SHP77 (cell line): ENCODE measurements at regions not wholly inside any gene's neighbourhood (a gene's known extent, or its start where the extent isn't known, plus 50 kb on each side); places are given as distances from the start of the nearest gene placed in this dataset.

Source experiments
- DNase-seq, 2 experiments: peaks; one replicate each; lab custom pipeline; 2025; lab: John Stamatoyannopoulos, UW

DNA sequence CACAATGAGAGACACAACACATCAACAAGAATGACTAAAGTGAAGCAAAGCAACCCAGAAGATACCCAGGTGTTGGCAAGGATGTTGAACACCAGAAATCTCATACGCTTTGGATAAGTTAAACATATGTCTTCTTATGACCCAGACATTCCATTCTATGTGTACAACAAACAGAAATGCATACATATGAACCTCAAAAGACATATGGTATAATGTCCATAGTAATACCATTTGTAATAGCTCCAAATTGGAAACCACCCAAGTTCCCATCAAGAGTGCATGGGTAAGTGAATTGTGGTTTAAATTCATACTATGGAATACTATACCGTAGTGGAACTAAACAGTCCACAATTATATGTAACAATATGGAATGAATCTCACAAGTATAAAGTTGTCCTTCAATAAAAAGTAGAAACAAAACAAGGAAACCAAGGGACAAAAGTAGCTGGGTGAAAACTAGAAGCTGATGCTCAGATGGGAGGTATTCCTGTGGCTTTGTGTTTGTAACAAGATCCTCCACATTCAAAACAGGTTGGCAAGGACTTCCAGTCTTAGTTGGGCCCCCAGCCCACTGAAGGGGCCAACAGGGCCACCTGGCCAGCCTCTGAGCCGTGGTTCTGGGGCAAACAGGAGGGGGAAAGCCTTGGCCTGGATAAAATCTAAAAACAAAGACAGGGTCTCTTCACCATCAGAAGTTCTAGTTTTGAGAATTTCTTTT, 171.8 kb upstream of the PITX1 start:
- DNase-seq, result no peak

DNA sequence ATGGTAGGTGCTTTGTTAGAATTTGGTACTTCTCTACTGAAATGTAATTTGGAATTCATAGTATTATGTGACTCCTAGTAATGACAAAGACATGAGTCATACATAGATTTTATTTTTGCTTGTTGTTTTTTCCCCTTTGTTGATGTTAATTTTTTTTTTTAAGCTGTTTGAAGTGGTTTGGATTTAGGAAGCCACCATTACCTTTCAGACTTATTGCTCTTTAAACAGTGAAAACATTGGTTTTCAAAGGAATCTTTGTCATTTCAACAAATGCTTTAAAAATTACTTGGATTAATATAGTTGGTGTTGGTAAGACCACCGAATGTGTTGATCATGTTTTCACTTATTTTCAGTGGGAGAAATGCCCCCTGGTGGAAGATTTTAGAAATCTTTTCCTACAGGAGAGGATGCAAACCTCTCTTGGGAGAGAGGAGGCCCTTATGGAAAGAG, 170.1 kb upstream of the PITX1 start:
- DNase-seq, result peak; percentile 42 to 44

DNA sequence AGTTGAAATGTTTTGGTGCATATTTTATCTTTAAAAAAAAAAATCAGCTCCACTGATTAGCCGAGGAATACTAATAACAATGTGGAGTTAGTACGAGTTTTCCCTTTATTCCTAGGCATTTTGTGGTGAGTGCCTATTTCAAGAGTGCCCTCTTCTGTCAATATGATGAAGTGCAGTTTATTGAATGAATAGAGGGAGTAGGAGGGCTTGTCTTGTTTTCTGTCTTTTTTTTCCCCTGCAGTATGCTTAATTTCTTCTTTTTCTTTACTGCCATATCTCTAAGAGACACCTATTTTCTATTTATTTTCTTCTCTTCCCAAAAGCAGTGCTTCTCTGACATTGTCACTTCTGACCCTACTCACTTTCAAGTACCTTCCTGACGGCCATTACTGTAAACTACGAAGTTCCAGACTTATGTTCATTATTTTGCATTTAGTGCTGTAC, 169.6 kb upstream of the PITX1 start:
- DNase-seq, result peak; percentile 14 to 41

DNA sequence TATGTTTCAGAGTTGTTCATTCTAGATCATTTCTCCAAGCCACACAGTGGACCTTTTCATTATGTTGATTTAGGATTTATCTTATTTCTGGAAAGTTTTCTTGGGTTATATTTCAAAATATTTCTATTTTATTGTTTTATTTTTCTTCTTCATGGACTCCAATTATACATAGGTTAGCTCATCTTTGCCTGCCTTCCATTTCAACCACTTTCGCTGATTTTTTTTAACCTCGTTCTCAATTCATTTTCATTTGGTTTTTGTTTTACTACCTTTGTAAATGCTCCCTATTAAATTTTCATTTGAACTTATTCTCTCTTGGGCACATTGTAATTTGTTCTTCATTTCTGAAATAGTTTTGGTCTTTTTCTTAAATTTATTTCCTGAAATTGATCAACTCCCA, 169.0 kb upstream of the PITX1 start:
- no peak for DNase-seq

DNA sequence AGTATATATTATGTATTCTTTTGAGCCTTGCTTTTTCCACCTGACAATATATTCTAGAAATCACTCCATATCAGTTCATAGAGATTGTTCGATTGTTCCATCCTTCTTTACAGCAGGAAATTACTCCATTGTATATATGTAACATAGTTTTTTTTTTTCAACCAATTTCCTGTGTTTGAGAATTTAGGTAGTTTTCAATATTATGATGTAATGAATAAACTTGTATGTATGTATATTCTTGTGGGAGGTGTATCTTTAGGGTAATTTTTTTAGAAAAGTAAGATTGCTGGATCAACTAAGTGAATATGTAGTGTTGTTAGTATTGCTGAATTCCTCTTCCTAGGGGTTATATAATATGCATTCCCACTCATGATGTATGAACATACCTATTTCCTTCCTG, 165.9 kb upstream of the PITX1 start:
- no peak for DNase-seq

DNA sequence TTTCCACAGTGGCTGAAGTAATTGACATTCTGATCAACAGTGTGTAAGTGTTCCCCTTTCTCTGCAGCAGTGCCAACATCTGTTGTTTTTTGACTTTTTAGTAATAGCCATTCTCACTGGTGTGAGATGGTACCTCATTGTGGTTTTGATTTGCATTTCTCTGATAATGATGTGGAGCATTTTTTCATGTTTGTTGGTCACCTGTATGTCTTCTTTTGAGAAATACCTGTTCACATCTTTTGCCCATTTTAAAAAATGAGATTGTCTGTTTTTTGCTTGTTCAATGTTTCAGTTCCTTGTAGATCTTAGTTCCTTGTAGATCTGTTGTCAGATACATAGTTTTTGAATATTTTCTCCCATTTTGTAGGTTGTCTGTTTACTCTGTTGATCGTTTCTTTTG, 162.5 kb upstream of the PITX1 start:
- DNase-seq, result no peak

DNA sequence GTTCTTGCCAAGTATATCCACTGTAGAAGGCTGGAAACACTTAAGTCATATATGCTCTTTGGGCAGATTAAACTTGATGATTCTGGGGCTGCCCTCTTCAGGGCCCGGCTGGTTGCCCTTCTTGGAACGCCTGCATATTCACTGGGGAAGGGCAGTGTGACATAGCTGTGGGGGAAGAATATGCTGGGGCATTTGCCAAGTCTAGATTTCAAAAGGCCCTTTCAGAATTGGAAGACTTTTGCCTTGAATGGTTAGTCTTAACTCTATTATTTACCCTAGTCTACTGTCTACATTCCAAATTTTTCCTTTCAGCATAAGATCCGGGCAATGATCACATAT, 161.2 kb upstream of the PITX1 start:
- no peak for DNase-seq

DNA sequence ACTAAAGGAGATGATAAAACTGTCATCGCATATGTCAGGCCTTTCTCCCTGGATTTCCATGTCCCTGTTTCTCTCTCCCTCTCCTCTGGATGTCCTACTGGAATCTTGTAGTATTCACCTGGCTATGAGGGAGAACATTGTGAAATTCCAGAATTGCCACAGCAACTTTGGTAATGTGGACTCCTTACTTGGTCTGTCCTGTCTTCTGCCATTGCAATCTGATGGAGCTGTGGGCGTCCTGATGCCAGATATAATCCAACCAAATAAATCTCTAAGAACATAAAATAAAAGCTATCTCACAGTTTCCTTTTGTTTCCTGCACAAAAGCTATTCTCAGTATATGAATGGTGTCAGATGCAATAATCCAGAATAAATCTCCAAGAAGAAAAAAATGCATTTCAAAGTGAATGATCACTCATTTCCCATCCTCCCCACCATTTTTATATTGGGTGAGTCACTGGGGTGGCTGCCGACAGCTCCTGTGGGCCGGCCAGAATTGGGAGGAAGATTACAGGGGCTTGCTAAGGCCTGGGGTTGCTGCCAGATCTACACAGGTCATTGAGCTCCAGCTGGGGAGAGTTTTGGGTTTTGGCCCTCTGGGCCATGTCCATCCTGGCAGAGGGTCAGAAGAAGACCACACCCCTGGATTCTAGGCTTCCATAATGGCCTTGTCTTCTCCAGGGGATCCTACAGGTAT, 160.7 kb upstream of the PITX1 start:
- no peak for DNase-seq

DNA sequence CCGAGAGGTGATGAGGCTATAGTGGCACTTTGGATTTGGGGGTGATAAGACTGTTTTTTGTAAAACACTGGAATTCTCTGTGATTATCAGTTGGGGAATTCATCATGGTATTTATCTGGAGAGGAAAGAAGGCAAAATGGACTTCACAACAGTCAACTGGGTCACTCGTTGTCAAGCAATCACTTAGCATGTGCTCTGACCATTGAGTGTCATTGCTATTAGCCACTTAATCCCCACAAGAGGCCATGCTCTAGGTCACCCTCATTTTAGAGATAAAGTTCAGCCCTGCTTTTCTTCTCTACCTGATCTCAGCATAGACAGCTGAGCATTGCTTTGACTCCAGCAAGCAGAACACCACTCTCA, 160.1 kb upstream of the PITX1 start:
- DNase-seq, result no peak

DNA sequence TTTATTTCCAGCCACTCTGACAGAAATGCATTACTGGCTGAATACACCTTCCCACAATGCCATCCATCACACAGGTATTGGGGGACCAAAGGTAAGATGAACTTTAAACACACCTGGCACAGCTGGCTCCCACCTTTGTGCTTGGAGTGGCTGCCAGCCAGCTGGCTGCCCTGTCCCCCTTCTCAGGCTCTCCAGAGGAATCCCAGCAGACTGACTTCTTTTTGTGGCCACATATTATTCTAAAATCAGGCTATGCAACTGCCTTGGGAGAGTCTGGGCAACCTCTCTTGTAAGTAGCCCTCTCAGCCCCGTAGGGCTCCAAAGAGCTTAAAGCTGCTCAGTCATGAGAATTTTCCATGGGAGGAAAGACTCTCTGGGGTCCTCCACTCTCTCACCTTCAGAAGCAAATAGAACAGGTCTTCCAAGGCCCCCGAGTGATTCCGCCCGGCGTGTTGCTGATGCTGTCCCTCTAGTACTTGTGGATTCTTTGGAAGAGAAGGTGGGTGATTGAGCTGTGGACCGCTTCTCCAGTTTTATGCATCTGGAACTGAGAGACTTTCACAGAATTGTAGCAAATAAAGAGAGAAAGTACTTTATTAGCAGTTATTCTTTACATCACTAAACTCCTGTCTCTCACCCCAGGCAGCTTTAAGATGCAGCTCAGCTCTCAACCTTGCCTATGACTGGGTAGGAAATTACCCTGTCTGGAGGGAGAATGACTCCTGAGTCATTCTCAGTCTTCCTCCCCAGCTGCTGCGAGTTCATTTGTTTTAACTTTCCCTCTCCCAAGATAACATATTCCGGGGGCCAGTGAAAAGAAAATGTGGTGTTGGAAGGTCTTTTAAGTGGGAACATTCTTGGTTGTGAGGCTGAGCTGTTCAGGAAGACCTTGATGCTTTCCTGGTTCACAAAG, 159.4 kb upstream of the PITX1 start:
- DNase-seq, result no peak

DNA sequence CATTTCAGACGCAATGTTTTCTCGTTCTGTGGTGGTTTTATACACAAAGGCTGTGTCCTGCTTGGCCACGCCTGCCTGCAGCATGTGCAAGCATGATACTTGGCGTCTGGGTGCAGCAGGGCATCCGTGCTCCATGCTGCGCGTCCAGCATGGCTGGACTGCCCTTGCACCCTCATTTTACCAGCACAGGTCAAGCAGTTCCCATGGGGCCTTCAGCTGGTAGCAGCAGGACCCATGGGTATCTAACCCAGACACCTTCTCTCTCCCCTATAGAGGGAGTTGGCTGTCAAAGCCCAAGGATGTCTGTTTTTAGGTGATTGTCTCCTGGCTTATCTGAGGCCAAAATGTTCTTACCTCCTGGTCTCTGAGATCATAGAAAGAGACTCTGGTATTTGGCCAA, 158.3 kb upstream of the PITX1 start:
- DNase-seq, result no peak

DNA sequence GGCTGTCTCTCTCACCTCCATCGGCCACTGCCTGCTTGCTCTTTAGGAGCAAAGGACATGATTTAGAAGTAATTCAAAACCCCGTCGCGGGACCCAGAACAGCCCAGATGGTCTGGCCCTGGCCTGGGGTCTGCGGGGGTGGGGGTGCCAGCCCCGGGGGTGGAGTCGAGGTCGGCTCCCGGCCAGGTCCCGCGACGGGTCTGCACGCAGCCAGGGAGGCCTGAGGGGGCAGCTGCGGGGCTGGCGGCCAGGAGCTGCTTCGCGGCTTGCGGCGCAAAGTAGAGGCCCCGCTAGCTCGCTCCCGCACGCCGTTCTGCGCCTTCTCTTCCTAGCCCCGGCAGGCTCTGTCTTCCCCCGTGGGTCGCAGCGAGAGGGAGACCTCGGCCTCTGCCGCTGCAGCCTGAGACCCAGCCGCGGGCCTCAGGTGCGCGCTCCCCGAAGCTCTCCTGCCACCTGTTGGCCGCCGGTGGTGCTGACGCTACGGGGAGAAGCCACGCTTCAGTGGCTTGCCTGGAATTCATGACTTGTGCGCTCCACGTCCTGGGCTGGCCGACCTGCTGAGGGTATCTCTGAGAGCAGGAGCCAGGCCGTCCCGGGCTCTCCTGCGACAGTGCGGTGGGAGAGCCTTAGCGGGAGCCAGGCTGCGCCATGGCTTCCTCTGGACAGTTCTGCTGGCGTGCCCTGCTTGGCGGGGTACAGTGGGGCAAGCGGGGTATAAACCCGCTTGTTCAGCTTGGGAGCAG, 157.2 kb upstream of the PITX1 start:
- DNase-seq, result peak; percentile 84 to 90

DNA sequence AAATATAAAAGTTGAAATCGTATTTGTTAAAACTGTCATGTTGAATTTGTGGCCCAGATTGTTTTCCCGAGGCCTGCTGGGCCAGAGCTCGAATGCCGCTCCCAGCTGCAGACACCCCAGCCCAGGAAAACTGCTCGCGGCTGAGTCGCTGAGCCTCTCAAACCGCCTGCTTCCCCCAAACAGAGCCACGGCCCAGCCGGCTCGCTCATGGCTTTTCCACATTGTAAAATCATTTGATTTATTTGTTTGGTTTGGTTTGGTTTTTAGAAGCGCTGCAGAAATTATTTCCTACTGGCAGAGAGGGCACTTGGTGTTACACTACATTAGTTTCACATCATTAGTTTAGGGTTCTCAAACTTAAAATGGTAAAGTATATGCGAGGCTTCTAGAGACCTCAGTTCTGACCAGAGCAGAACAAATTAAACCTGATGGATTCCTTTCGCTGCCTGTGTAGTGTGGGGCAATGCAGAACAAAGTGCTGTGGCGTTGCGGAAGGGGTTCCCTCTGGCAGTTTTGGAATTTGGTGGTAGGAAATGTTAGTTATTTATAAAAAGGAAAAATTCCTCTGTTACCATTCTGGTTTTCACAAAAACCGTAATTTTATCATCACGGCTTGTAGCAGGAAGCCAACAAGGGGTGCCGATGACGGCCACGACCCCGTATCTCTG, 156.5 kb upstream of the PITX1 start:
- peak; percentile 33 to 74 for DNase-seq

DNA sequence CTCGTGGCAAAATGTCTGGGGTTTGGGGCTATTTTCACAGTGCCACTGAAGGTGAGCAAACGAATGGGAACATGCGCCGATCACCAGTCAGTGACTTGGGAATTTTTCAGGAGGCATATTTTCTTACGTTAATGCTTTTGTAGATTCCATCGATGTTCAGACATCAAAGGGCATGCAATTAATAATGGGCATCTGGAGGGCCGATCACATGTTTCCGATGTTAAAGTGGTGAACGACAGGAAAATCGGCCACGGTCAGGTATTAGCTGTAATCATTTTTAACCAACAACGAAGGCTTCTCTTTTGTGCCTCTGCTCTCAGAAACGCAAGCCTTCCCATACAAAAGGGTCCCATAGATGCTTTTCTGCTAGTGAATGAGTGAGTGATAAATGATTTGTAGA, 155.0 kb upstream of the PITX1 start:
- DNase-seq, result peak in 1 of 2 experiments; percentile 16

DNA sequence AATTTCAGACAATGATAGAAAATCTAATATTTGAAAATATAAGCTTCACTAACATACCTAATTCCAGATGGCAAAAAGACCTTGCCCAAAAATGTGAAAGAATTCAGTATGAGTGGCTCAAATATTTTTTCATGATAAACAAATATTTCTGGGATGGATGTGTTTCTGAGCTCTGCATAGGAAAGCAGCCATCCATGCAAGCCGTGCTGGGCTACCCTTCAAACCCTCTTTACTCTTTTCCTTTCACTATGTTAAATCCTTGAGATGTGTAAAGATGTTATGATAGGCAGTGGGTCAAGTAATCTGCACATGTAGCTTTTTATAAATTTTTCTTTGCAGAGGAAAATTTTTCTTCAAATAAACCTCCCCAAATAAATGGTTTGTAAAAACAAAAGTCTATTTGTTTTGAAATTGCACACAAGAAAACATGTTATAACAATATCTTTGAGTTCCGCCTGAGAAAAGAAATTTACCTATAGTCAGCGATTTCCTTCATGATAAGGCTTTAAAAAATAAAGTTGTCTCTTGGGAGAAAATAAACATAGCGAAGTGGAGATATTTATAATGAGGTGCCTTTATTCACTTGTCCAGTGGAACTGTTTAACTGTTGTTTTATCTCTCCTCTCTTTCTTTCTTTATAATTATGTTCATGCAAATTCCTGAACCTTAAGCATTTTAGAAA, 154.3 kb upstream of the PITX1 start:
- DNase-seq, result no peak

DNA sequence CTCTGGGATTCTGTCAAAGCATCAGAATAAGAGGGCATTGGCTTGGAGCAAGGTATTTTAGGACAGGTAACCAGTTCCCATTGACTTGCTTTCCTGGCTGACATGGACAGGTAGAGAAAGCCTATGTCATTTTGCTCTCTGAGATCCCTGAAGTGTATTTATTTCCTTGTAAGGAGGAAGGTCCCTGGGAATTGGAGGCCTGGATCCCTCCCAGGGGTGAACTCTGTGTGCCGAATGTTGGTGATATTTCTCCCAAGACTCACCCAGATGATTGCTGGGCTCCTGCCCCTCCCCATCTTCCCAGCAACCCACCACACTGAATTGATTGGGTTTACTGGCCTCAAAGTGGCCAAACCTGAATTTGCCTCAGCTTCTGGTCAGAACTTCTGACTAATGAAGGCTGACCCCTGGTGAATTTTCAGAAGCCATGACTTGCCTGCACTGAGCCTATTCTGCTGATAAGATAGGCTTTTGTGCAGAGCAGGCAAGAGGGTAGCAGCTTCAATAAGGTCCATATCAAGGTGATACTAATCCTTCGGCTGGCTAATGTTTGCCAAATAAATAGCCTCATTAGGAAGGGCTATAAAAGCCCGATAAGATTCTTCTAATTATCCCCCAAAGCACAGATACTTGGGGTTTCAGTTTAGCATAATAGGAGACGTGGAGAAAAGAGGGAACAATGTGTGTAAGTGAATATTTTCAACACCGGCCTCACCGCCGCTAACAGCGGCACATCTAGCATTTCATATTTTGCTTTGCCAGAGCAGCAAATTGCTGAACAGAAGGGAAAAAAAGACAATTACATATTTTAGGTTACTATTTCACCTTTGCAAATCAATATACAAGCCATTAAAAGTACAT, 152.9 kb upstream of the PITX1 start:
- peak in 1 of 2 experiments; percentile 61 for DNase-seq

DNA sequence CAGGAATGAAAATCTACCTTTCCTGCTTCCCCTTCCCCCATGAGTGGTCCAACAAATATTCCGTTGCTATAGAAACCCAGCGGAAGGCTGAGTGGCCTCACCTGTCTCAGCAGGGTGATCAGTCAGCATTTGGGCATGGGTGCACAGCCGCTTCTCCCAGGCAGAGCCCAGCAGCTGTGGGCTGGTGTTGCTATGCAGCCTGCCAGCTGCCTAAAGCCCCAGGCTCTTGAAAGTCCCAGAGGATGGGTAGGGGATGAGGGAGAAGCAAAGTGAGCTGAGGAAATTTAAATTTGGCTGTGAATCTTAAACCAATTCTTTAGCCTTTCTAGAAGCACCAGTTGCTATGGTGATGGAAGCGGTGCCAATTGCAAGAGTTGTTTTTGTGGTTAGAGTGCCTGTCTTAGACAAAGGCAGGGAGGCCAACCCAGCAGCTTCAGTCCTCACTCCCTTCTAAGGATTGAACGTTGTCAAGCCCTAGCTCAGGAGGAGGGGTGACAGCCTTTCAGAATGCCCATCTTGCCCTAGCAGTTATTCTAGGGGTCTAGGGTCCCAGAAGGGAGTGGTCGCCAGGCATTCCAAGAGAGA, 151.5 kb upstream of the PITX1 start:
- peak; percentile 83 to 85 for DNase-seq

DNA sequence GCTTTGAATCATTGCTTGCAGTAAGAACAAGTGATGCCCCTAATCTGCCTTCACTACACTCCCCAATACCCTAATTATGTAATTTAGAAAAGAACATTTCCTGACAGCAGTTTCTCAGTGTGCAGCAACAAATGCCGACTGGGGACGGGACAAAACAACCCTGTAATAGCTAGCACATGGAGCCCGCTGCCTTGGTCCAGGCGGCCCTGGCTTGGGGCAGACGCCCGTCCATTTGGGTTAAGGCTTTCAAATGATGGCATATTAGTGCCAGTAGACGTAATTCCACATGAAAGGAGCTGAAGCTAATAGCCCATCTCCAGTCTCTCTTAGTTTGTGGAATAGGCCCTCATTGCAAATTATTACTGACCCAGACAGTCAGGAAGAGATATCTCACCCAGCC, 150.6 kb upstream of the PITX1 start:
- no peak for DNase-seq

DNA sequence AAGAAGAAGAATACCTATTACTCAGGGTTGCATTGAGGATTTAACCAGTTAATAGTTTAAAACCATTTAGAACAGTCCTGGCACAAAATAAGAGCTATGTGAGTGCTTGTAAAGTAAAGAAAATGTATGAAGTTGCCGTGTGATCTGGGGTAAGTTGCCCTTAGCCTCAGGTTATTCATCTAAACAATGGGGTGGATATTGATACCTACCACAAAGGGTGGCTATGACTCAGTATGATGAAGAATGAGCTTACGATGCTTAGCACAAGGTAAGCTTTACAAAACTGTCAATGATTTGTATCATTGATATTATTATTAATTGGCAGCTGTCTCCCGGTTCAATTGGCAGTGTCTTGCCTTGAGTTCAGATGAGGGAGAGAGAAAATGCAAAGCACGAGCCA, 149.4 kb upstream of the PITX1 start:
- DNase-seq, result no peak

DNA sequence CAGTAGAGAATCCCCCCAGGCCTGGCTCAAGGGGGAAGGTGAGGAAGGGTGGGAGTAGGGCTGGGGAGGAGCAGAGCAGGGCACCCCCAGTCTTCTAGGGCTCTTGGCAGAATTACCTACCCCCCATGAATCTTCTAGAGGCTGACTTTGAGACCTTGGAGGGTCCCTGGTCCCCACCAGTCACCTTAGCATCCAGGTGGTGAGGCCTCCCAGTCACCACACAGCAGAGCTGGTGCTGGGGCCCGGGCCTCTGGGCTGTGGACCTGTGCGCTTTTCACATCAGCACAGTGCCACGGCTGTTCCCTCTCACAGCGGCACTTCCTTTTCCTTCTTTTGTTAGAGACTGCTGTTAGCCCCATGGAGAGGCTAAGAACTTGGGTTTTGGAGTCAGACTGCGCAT, 148.6 kb upstream of the PITX1 start:
- DNase-seq, result no peak
